OCI-LY3 (cell line): ENCODE measurements at regions not wholly inside any gene's neighbourhood (a gene's known extent, or its start where the extent isn't known, plus 50 kb on each side); places are given as distances from the start of the nearest gene placed in this dataset.

Source experiments
- EZH2phosphoT487 ChIP-seq: fragments of 200-600 bp; shearing (Covaris generic); IDR thresholded peaks from 2 replicates; pipeline ENCODE4 v1.6.1; 2018; ENCODE audit warnings: antibody characterized with exemption, mixed run types, low read depth
- TF ChIP-seq, protein P1 (sequence below): fragments of 200-600, 300-600 bp; sonication (generic); IDR thresholded peaks from 2 replicates; pipeline ENCODE4 v1.5.1; 2014; ENCODE audit warnings: antibody characterized with exemption, low read length, low read depth

DNA sequence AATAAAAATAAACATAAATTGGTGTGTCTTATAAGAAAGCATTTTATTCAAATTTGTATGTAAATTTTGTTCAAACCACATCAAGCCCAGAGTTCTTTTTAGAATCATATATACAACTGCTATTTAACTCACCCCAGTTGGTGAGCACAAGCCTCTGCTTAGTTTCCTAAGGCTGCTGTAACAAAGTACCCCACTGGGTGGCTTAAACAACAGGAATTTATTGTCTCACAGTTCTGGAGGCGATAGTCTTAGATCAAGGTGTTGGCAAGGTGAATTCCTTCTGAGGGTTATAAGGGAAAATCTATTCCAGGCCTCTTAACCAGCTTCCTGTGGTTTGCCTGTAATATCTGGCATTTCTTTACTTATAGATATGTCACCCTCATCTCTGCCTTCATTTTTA lies 1133.5 kb downstream of the OLFM4 start:
- TF ChIP-seq, protein P1, sequence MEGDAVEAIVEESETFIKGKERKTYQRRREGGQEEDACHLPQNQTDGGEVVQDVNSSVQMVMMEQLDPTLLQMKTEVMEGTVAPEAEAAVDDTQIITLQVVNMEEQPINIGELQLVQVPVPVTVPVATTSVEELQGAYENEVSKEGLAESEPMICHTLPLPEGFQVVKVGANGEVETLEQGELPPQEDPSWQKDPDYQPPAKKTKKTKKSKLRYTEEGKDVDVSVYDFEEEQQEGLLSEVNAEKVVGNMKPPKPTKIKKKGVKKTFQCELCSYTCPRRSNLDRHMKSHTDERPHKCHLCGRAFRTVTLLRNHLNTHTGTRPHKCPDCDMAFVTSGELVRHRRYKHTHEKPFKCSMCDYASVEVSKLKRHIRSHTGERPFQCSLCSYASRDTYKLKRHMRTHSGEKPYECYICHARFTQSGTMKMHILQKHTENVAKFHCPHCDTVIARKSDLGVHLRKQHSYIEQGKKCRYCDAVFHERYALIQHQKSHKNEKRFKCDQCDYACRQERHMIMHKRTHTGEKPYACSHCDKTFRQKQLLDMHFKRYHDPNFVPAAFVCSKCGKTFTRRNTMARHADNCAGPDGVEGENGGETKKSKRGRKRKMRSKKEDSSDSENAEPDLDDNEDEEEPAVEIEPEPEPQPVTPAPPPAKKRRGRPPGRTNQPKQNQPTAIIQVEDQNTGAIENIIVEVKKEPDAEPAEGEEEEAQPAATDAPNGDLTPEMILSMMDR = no peak
- no peak for TF ChIP-seq EZH2phosphoT487
